HCT116 (cell line): ENCODE measurements at regions not wholly inside any gene's neighbourhood (a gene's known extent, or its start where the extent isn't known, plus 50 kb on each side); places are given as distances from the start of the nearest gene placed in this dataset.

Experiments used
- ATAC-seq: fragments of 200-7000 bp; cut with Tn5 transposase; 2 replicates; pipeline ENCODE4 v1.9.1; 2020; ENCODE audit warnings: mild to moderate bottlenecking, moderate library complexity
- BruUV-seq: library from RNA; stranded (reverse); fragments of 400-500 nt; replicated peaks from 2 replicates; lab custom pipeline; 2021; lab: Mats Ljungman, UMichigan
- CTCF ChIA-PET: fragments of 300-600 bp; sonication (Branson Sonifier 250); formaldehyde crosslinking; loops from one replicate; lab custom pipeline; 2021; ENCODE audit warnings: antibody characterized with exemption; lab: Charles Lee
- POLR2A ChIA-PET: fragments of 300-600, 350-600 bp; sonication (Branson Sonifier 250); formaldehyde crosslinking; loops from one replicate; lab custom pipeline; 2021; ENCODE audit warnings: antibody characterized with exemption; lab: Charles Lee
- RAD21 ChIA-PET, 2 experiments: fragments of 300-600 bp; sonication (Branson Sonifier 250); formaldehyde crosslinking; loops; one replicate each; lab custom pipeline; 2023; ENCODE audit warnings: low total read pairs in 2 of 2; ENCODE audit not compliant: uncharacterized antibody in 2 of 2, unreplicated experiment in 2 of 2, low non-redundant PET in 1 of 2; lab: Charles Lee
- DNase-seq: peaks from one replicate; pipeline ENCODE4 v3.0.0-alpha.2; 2010; ENCODE audit warnings: low read depth, low spot score
- H2AFZ ChIP-seq: fragments of 200-600 bp; shearing (Covaris generic), sonication (generic); 2 replicates; pipeline ENCODE4 v1.6.1; 2017; ENCODE audit warnings: low read depth, mixed run types, mixed read lengths, antibody characterized with exemption, low read length; ENCODE audit not compliant: poor library complexity, severe bottlenecking
- H3K27ac ChIP-seq: 2 replicates; pipeline ENCODE4 v1.5.1; 2012; ENCODE audit warnings: low read depth, low read length
- H3K27me3 ChIP-seq: fragments of 200-600 bp; sonication (generic); 2 replicates; pipeline ENCODE4 v1.6.1; 2016; ENCODE audit warnings: mixed run types, low read length, mixed read lengths; ENCODE audit not compliant: insufficient read depth
- H3K36me3 ChIP-seq, 2 experiments: fragments of 200-500 bp in 1 of 2; fragments of 200-600 bp in 1 of 2; sonication (Bioruptor generic) in 1 of 2; sonication (generic) in 1 of 2; 2 replicates each; pipeline versions ENCODE4 v1.5.1 to v1.6.1; 2014 to 2016; ENCODE audit warnings: low read length in 2 of 2, inconsistent platforms in 1 of 2, mixed read lengths in 1 of 2, mixed run types in 1 of 2; ENCODE audit not compliant: insufficient read depth in 2 of 2, control insufficient read depth in 1 of 2
- H3K4me1 ChIP-seq, 2 experiments: fragments of 200-600 bp in 1 of 2; sonication (generic) in 1 of 2; 2 replicates each; pipeline versions ENCODE4 v1.5.1 to v1.6.1; 2012 to 2017; ENCODE audit warnings: low read length in 2 of 2, inconsistent platforms in 1 of 2, mild to moderate bottlenecking in 1 of 2, mixed read lengths in 1 of 2, mixed run types in 1 of 2, moderate library complexity in 1 of 2; ENCODE audit not compliant: insufficient read depth in 2 of 2, control insufficient read depth in 1 of 2
- H3K4me2 ChIP-seq: fragments of 200-600 bp; sonication (generic); 2 replicates; pipeline ENCODE4 v1.6.1; 2017; ENCODE audit warnings: mixed run types, low read length, mixed read lengths
- H3K4me3 ChIP-seq, 2 experiments: fragments of 200-600 bp in 1 of 2; sonication (generic) in 1 of 2; replicated peaks in 1 of 2; 2 replicates each; pipeline ENCODE4 v1.5.1; 2011 to 2016; ENCODE audit warnings: low read length in 2 of 2, control low read depth in 1 of 2, low read depth in 1 of 2, mild to moderate bottlenecking in 1 of 2, mixed read lengths in 1 of 2, mixed run types in 1 of 2
- H3K79me2 ChIP-seq: fragments of 200-600 bp; sonication (generic); 2 replicates; pipeline ENCODE4 v1.6.1; 2017; ENCODE audit warnings: mild to moderate bottlenecking, mixed run types, low read length, moderate library complexity, mixed read lengths; ENCODE audit not compliant: insufficient read depth
- H3K9ac ChIP-seq: fragments of 200-600 bp; sonication (generic); 2 replicates; pipeline ENCODE4 v1.6.1; 2016; ENCODE audit warnings: low read length, mixed read lengths
- H3K9me2 ChIP-seq: fragments of 200-600 bp; sonication (generic), shearing (Covaris generic); 2 replicates; pipeline ENCODE4 v1.6.1; 2017; ENCODE audit warnings: mixed run types, mild to moderate bottlenecking, moderate library complexity; ENCODE audit not compliant: insufficient read depth
- H3K9me3 ChIP-seq, 2 experiments: fragments of 200-500 bp in 1 of 2; fragments of 200-600 bp in 1 of 2; sonication (Bioruptor generic) in 1 of 2; sonication (generic) in 1 of 2; 2 replicates each; pipeline ENCODE4 v1.6.1; 2014 to 2017; ENCODE audit warnings: low read length in 2 of 2, mixed read lengths in 2 of 2, inconsistent platforms in 1 of 2, low read depth in 1 of 2, mild to moderate bottlenecking in 1 of 2, mixed run types in 1 of 2, moderate library complexity in 1 of 2; ENCODE audit not compliant: control insufficient read depth in 1 of 2, insufficient read depth in 1 of 2
- H4K20me1 ChIP-seq: fragments of 200-600 bp; sonication (generic), shearing (Covaris generic); 2 replicates; pipeline ENCODE4 v1.6.1; 2017; ENCODE audit warnings: mixed run types, mild to moderate bottlenecking, moderate library complexity; ENCODE audit not compliant: insufficient read depth
- ATF3 ChIP-seq: IDR thresholded peaks from 2 replicates; pipeline ENCODE4 v1.6.1; 2012
- CBX3 ChIP-seq: IDR thresholded peaks from 2 replicates; pipeline ENCODE4 v1.6.1; 2012; ENCODE audit warnings: low read depth
- CTCF ChIP-seq, 3 experiments: fragments of 200-600 bp in 1 of 3; sonication (generic) in 1 of 3; IDR thresholded peaks in 2 of 3; conservative IDR thresholded peaks in 1 of 3; 2 replicates each; pipeline ENCODE4 v1.5.1; 2012 to 2017; ENCODE audit warnings: low read depth in 2 of 3, low read length in 2 of 3, antibody characterized with exemption in 1 of 3, borderline replicate concordance in 1 of 3, control low read depth in 1 of 3, mild to moderate bottlenecking in 1 of 3, mixed read lengths in 1 of 3, mixed run types in 1 of 3, moderate library complexity in 1 of 3; ENCODE audit not compliant: insufficient read depth in 1 of 3
- EGR1 ChIP-seq: IDR thresholded peaks from 2 replicates; pipeline ENCODE4 v1.6.1; 2012; ENCODE audit warnings: low read depth
- ELF1 ChIP-seq: IDR thresholded peaks from 2 replicates; pipeline ENCODE4 v1.6.1; 2012; ENCODE audit warnings: low read depth, borderline replicate concordance
- EZH2phosphoT487 ChIP-seq: fragments of 200-600 bp; IDR thresholded peaks from 2 replicates; pipeline ENCODE4 v1.6.1; 2018; ENCODE audit warnings: antibody characterized with exemption, borderline replicate concordance
- FOSL1 ChIP-seq: IDR thresholded peaks from 2 replicates; pipeline ENCODE4 v1.6.1; 2012; ENCODE audit warnings: low read depth
- POLR2A ChIP-seq: IDR thresholded peaks from 2 replicates; pipeline ENCODE4 v1.7.0; 2011; ENCODE audit warnings: borderline replicate concordance; ENCODE audit not compliant: insufficient read depth, insufficient read length; ENCODE audit errors: extremely low read depth
- POLR2AphosphoS5 ChIP-seq: IDR thresholded peaks from 2 replicates; pipeline ENCODE4 v1.6.1; 2011; ENCODE audit warnings: mild to moderate bottlenecking, low read depth, low read length, moderate library complexity
- RAD21 ChIP-seq: IDR thresholded peaks from 2 replicates; pipeline ENCODE4 v1.6.1; 2012; ENCODE audit warnings: low read depth, mild to moderate bottlenecking
- SIN3A ChIP-seq: IDR thresholded peaks from 2 replicates; pipeline ENCODE4 v1.6.1; 2012; ENCODE audit warnings: low read depth
- SRF ChIP-seq: IDR thresholded peaks from 2 replicates; pipeline ENCODE4 v1.6.1; 2012; ENCODE audit warnings: low read depth
- TCF7L2 ChIP-seq: IDR thresholded peaks from 2 replicates; pipeline ENCODE4 v1.7.0; 2011; ENCODE audit warnings: borderline replicate concordance, inconsistent platforms; ENCODE audit not compliant: insufficient read depth, insufficient read length; ENCODE audit errors: extremely low read depth
- YY1 ChIP-seq: IDR thresholded peaks from 2 replicates; pipeline ENCODE4 v1.6.1; 2011; ENCODE audit warnings: low read length, low read depth, moderate library complexity, mild to moderate bottlenecking; ENCODE audit not compliant: insufficient replicate concordance; ENCODE audit errors: extremely low read depth
- ZNF274 ChIP-seq: fragments of 200-500 bp; sonication (Bioruptor generic); IDR thresholded peaks from 2 replicates; pipeline ENCODE4 v1.6.1; 2014; ENCODE audit warnings: mild to moderate bottlenecking, low read depth, low read length, inconsistent platforms
- intact Hi-C: fragments of 100-400 bp; cut with micrococcal nuclease; formaldehyde crosslinking; loops from 2 replicates; pipeline ENCODE4 v1.10.0; 2022

GRCh38 chr13:28586439-28587173, 72.3 kb upstream of the POMP start:
- H3K4me2 ChIP-seq, result no peak overlapping the region
- RAD21 ChIA-PET, result no interaction called here

More at GRCh38 chr13:28586439-28587173, 72.3 kb upstream of the POMP start:
- Histone ChIP-seq H2AFZ (no peak overlapping the region), H3K4me3 (no peak overlapping the region), H3K36me3 (no peaks in the 10 kb centered on the region), H4K20me1 (no peaks in the 10 kb centered on the region), H3K9me2 (no peaks in the 10 kb centered on the region), H3K9me3 (no peaks in the 10 kb centered on the region), H3K79me2 (no peaks in the 10 kb centered on the region), H3K9ac (no peak overlapping the region), H3K27ac (no peak overlapping the region), H3K4me1 (no peaks in the 10 kb centered on the region), H3K27me3 (no peaks in the 10 kb centered on the region)
- BruUV-seq, result no TSS peak
- DNase-seq (no peak), ATAC-seq (no peak)
- intact Hi-C loops, result no loop called here
- ChIA-PET CTCF (no interaction called here), POLR2A (no interaction called here)
- no peak for TF ChIP-seq EZH2phosphoT487
- TF ChIP-seq POLR2A, result no peak
- no peak for TF ChIP-seq CTCF (IDR thresholded peaks at IDR 0.05 in 2 of 3, conservative IDR thresholded peaks at IDR 0.05 in 1 of 3; ENCODE audit: borderline replicate concordance in 1 of 3, insufficient read depth in 1 of 3, low read depth in 2 of 3, low read length in 2 of 3)
- no peak for TF ChIP-seq SIN3A
- no peak for TF ChIP-seq YY1
- TF ChIP-seq SRF, result no peak
- TF ChIP-seq POLR2AphosphoS5, result no peak
- TF ChIP-seq EGR1, result no peak
- TF ChIP-seq ZNF274, result no peak
- TF ChIP-seq RAD21, result no peak
- no peak for TF ChIP-seq CBX3
- TF ChIP-seq FOSL1, result no peak
- TF ChIP-seq ATF3, result no peak
- no peak for TF ChIP-seq ELF1
- TF ChIP-seq TCF7L2, result no peak
